ENCODE measurements at regions not wholly inside any gene's neighbourhood (a gene's known extent, or its start where the extent isn't known, plus 50 kb on each side); places are given as distances from the start of the nearest gene placed in this dataset.

GRCh38 chrX:98338544-98338943 lies 1454.8 kb downstream of the RPA4 start:
- no peak for TF ChIP-seq CTCF (conservative IDR thresholded peaks at IDR 0.05)
- no peak for TF ChIP-seq ZFX (IDR thresholded peaks at IDR 0.05)
